ENCODE measurements at regions not wholly inside any gene's neighbourhood (a gene's known extent, or its start where the extent isn't known, plus 50 kb on each side); places are given as distances from the start of the nearest gene placed in this dataset.
"Not testable (repeated sequence)": the region's sequence is repeated elsewhere in the genome, so short reads cannot be mapped to it uniquely, and the experiment has no call there.

DNA sequence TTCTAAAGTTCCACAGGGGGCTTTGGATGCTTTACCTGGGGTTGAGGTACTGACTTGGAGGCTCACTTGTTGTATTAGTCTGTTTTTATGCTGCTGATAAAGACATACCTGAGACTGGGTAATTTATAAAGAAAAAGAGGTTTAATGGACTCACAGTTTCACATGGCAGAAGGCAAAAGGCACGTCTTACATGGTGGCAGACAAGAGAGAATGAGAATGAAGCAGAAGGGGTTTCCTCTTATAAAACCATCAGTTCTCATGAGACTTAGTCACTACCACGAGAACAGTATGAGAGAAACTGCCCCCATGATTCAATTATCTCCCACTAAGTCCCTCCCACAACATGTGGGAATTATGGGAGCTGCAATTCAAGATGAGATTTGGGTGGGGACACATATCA lies 76.8 kb upstream of the ATP5PO start:
- TF ChIP-seq, protein P1, sequence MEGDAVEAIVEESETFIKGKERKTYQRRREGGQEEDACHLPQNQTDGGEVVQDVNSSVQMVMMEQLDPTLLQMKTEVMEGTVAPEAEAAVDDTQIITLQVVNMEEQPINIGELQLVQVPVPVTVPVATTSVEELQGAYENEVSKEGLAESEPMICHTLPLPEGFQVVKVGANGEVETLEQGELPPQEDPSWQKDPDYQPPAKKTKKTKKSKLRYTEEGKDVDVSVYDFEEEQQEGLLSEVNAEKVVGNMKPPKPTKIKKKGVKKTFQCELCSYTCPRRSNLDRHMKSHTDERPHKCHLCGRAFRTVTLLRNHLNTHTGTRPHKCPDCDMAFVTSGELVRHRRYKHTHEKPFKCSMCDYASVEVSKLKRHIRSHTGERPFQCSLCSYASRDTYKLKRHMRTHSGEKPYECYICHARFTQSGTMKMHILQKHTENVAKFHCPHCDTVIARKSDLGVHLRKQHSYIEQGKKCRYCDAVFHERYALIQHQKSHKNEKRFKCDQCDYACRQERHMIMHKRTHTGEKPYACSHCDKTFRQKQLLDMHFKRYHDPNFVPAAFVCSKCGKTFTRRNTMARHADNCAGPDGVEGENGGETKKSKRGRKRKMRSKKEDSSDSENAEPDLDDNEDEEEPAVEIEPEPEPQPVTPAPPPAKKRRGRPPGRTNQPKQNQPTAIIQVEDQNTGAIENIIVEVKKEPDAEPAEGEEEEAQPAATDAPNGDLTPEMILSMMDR (conservative IDR thresholded peaks at IDR 0.05 in 1 of 2, IDR thresholded peaks at IDR 0.05 in 1 of 2; ENCODE audit: extremely low read depth in 1 of 2, insufficient read depth in 1 of 2, low read depth in 1 of 2, low read length in 2 of 2) = not testable (repeated sequence)
- TF ChIP-seq EZH2 (IDR thresholded peaks at IDR 0.05; ENCODE audit: borderline replicate concordance, low read length) = not testable (repeated sequence)

Data from mammary epithelial cell (primary cell).